A673 (cell line): ENCODE measurements at regions not wholly inside any gene's neighbourhood (a gene's known extent, or its start where the extent isn't known, plus 50 kb on each side); places are given as distances from the start of the nearest gene placed in this dataset.

Experiments used
- BruUV-seq: library from RNA; stranded (reverse); fragments of 400-500 nt; replicated peaks from 2 replicates; lab custom pipeline; 2021; lab: Mats Ljungman, UMichigan
- CTCF ChIA-PET: fragments of 300-600 bp; sonication (Branson Sonifier 250); formaldehyde crosslinking; loops from one replicate; lab custom pipeline; 2022; ENCODE audit warnings: antibody characterized with exemption; lab: Charles Lee
- POLR2A ChIA-PET: fragments of 300-600 bp; sonication (Branson Sonifier 250); formaldehyde crosslinking; loops from one replicate; lab custom pipeline; 2022; ENCODE audit warnings: antibody characterized with exemption; ENCODE audit not compliant: low non-redundant PET; lab: Charles Lee
- DNase-seq: peaks from one replicate; pipeline ENCODE4 v3.0.0-alpha.2; 2015; ENCODE audit warnings: low spot score
- H3K27ac ChIP-seq: fragments of 200-600 bp; sonication (generic); 2 replicates; pipeline ENCODE4 v1.5.1; 2016; ENCODE audit warnings: mixed run types, low read depth, mild to moderate bottlenecking, mixed read lengths, antibody characterized with exemption, low read length; ENCODE audit not compliant: poor library complexity, severe bottlenecking
- H3K27me3 ChIP-seq: fragments of 200-600 bp; sonication (generic); replicated peaks from 2 replicates; pipeline ENCODE4 v1.6.1; 2017; ENCODE audit warnings: mixed run types, low read depth, mild to moderate bottlenecking, mixed read lengths, antibody characterized with exemption, low read length; ENCODE audit not compliant: insufficient read depth, poor library complexity
- H3K36me3 ChIP-seq: fragments of 200-600 bp; sonication (generic); 2 replicates; pipeline ENCODE4 v1.6.1; 2016; ENCODE audit warnings: mixed run types, mild to moderate bottlenecking, mixed read lengths, antibody characterized with exemption, low read length; ENCODE audit not compliant: insufficient read depth, poor library complexity, severe bottlenecking
- H3K4me1 ChIP-seq: fragments of 200-600 bp; sonication (generic); 2 replicates; pipeline ENCODE4 v1.6.1; 2017; ENCODE audit warnings: mixed run types, mild to moderate bottlenecking, mixed read lengths, antibody characterized with exemption, low read length; ENCODE audit not compliant: insufficient read depth, poor library complexity, severe bottlenecking
- H3K4me3 ChIP-seq: fragments of 200-600 bp; sonication (generic); 2 replicates; pipeline ENCODE4 v1.5.1; 2016; ENCODE audit warnings: low read depth, mixed run types, mild to moderate bottlenecking, mixed read lengths, low read length; ENCODE audit not compliant: poor library complexity, severe bottlenecking
- H3K9me3 ChIP-seq: fragments of 200-600 bp; sonication (generic); 2 replicates; pipeline ENCODE4 v1.6.1; 2016; ENCODE audit warnings: mixed run types, low read depth, mild to moderate bottlenecking, mixed read lengths, antibody characterized with exemption, low read length; ENCODE audit not compliant: poor library complexity, severe bottlenecking
- EZH2 ChIP-seq: fragments of 200-600 bp; sonication (generic); IDR thresholded peaks from 2 replicates; pipeline ENCODE4 v1.6.1; 2017; ENCODE audit warnings: borderline replicate concordance, low read depth, mild to moderate bottlenecking, mixed read lengths, antibody characterized with exemption, low read length; ENCODE audit not compliant: poor library complexity, severe bottlenecking
- intact Hi-C: fragments of 100-400 bp; cut with micrococcal nuclease; formaldehyde crosslinking; loops from one replicate; pipeline ENCODE4 v1.10.0; 2022; ENCODE audit not compliant: unreplicated experiment
- TF ChIP-seq, protein P1 (sequence below): fragments of 300-800, 200-600 bp; sonication (generic); conservative IDR thresholded peaks from 2 replicates; pipeline ENCODE4 v1.5.1; 2017; ENCODE audit warnings: low read depth, mild to moderate bottlenecking, antibody characterized with exemption, low read length, moderate library complexity, mixed read lengths

- no TSS peak for BruUV-seq
- DNase-seq, result no peak
Observed at GRCh38 chr19:32168606-32169005, 176.8 kb upstream of the ZNF507 start.

GRCh38 chr19:32171719-32172151 lies 173.7 kb upstream of the ZNF507 start:
- intact Hi-C loops, result loop anchor here (10.0 kb wide), 1 partner anchor 1167 kb away; no protein-coding TSS in a partner anchor
- CTCF ChIA-PET, result no interaction called here
- BruUV-seq, result no TSS peak
- H3K4me1 ChIP-seq, result no peaks in the 10 kb centered on the region
- no peaks in the 10 kb centered on the region for H3K27me3 ChIP-seq
- no peak for DNase-seq
- H3K9me3 ChIP-seq, result no peaks in the 10 kb centered on the region
- POLR2A ChIA-PET, result no interaction called here
- H3K36me3 ChIP-seq, result no peaks in the 10 kb centered on the region
- H3K4me3 ChIP-seq, result no peak overlapping the region
- TF ChIP-seq, protein P1, sequence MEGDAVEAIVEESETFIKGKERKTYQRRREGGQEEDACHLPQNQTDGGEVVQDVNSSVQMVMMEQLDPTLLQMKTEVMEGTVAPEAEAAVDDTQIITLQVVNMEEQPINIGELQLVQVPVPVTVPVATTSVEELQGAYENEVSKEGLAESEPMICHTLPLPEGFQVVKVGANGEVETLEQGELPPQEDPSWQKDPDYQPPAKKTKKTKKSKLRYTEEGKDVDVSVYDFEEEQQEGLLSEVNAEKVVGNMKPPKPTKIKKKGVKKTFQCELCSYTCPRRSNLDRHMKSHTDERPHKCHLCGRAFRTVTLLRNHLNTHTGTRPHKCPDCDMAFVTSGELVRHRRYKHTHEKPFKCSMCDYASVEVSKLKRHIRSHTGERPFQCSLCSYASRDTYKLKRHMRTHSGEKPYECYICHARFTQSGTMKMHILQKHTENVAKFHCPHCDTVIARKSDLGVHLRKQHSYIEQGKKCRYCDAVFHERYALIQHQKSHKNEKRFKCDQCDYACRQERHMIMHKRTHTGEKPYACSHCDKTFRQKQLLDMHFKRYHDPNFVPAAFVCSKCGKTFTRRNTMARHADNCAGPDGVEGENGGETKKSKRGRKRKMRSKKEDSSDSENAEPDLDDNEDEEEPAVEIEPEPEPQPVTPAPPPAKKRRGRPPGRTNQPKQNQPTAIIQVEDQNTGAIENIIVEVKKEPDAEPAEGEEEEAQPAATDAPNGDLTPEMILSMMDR, result no peak
- TF ChIP-seq EZH2, result no peak
- no peak overlapping the region for H3K27ac ChIP-seq

More at GRCh38 chr19:32168606-32169005, 176.8 kb upstream of the ZNF507 start:
- Histone ChIP-seq H3K36me3 (no peaks in the 10 kb centered on the region), H3K9me3 (no peaks in the 10 kb centered on the region), H3K27me3 (no peaks in the 10 kb centered on the region), H3K4me1 (no peaks in the 10 kb centered on the region), H3K4me3 (no peak overlapping the region), H3K27ac (no peak overlapping the region)
- intact Hi-C loops, result no loop called here
- CTCF ChIA-PET, result no interaction called here
- TF ChIP-seq EZH2, result no peak
- TF ChIP-seq, protein P1, result no peak
- POLR2A ChIA-PET, result no interaction called here

DNA sequence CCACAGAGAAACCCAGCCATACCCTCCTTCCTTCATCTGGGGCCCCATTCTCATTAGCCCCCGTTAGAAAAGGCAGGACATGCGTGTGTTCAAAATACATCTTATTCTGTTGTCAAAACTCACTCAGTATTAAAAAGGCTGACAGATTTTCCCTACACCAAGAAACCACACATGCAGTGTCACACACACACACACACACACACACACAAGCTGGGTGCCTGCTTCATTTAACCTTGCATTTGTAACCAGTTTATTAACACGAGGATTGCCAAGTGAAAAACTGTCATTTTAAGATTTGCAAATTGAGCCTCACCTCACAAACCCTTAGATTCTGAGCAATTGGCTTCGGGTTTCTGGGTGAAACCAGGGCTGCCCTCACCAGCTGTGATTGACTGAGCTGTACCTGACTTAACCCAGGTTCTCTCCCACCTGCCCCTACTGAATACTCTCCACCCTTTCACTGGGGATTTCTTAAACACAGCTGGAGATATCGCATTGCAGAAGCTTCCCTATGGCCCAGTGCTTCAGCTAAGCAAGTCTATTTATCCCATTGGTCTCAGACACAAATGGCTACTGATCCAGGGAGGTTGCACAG lies 172.7 kb upstream of the ZNF507 start:
- no peaks in the 10 kb centered on the region for H3K36me3 ChIP-seq
- no peaks in the 10 kb centered on the region for H3K9me3 ChIP-seq
- intact Hi-C loops, result loop anchor here (10.0 kb wide), 1 partner anchor 1168 kb away; no protein-coding TSS in a partner anchor
- no peaks in the 10 kb centered on the region for H3K4me1 ChIP-seq
- no peak overlapping the region for H3K4me3 ChIP-seq
- no peaks in the 10 kb centered on the region for H3K27me3 ChIP-seq
- TF ChIP-seq, protein P1, result no peak
- no peak for TF ChIP-seq EZH2
- BruUV-seq, result no TSS peak
- no peak for DNase-seq
- no peak overlapping the region for H3K27ac ChIP-seq
- CTCF ChIA-PET, result no interaction called here
- POLR2A ChIA-PET, result interaction anchor here (0.6 kb wide), 1 partner anchor 7 kb away, joined by 3 read pairs; no protein-coding TSS in a partner anchor
